ENCODE measurements at regions not wholly inside any gene's neighbourhood (a gene's known extent, or its start where the extent isn't known, plus 50 kb on each side); places are given as distances from the start of the nearest gene placed in this dataset.
"Not testable (repeated sequence)": the region's sequence is repeated elsewhere in the genome, so short reads cannot be mapped to it uniquely, and the experiment has no call there.

GRCh38 chr5:67561151-67561932, 364.7 kb upstream of the CD180 start:
- Histone ChIP-seq H3K27me3 (ENCODE audit: control insufficient read depth in 2 of 2, insufficient read depth in 1 of 2, low read length in 1 of 2) (no peaks in the 10 kb centered on the region), H3K36me3 (ENCODE audit: control insufficient read depth in 2 of 2, insufficient read depth in 2 of 2, low read length in 1 of 2) (no peaks in the 10 kb centered on the region), H3K9me3 (ENCODE audit: control insufficient read depth in 2 of 2, insufficient read depth in 1 of 2, low read length in 1 of 2) (no peaks in the 10 kb centered on the region), H3K4me3 (ENCODE audit: low read length in 2 of 2) (no peak overlapping the region), H3K27ac (ENCODE audit: low read depth in 1 of 2, low read length in 1 of 2) (no peak overlapping the region), H3K4me1 (ENCODE audit: control insufficient read depth in 2 of 2, insufficient read depth in 2 of 2, low read length in 2 of 2) (no peaks in the 10 kb centered on the region)
- no peak for DNase-seq (ENCODE audit: low read depth in 6 of 9, low spot score in 9 of 9)
- WGBS: 99% methylated on average over 1 of the region's 1 CpG

GRCh38 chr5:67552773-67553172, 356.2 kb upstream of the CD180 start:
- Histone ChIP-seq H3K4me3 (ENCODE audit: low read length in 2 of 2) (no peak overlapping the region), H3K27ac (ENCODE audit: low read depth in 1 of 2, low read length in 1 of 2) (no peak overlapping the region), H3K9me3 (ENCODE audit: control insufficient read depth in 2 of 2, insufficient read depth in 1 of 2, low read length in 1 of 2) (no peaks in the 10 kb centered on the region), H3K36me3 (ENCODE audit: control insufficient read depth in 2 of 2, insufficient read depth in 2 of 2, low read length in 1 of 2) (no peaks in the 10 kb centered on the region), H3K27me3 (ENCODE audit: control insufficient read depth in 2 of 2, insufficient read depth in 1 of 2, low read length in 1 of 2) (no peaks in the 10 kb centered on the region), H3K4me1 (ENCODE audit: control insufficient read depth in 2 of 2, insufficient read depth in 2 of 2, low read length in 2 of 2) (no peaks in the 10 kb centered on the region)
- no peak for DNase-seq (ENCODE audit: low read depth in 6 of 9, low spot score in 9 of 9)
- WGBS: 95% methylated on average over 1 of the region's 1 CpG

GRCh38 chr5:67549947-67550346, 353.3 kb upstream of the CD180 start:
- no peaks in the 10 kb centered on the region for H3K9me3 ChIP-seq (ENCODE audit: control insufficient read depth in 2 of 2, insufficient read depth in 1 of 2, low read length in 1 of 2)
- 95% methylated on average over 4 of the region's 4 CpGs for WGBS
- H3K36me3 ChIP-seq (ENCODE audit: control insufficient read depth in 2 of 2, insufficient read depth in 2 of 2, low read length in 1 of 2): no peaks in the 10 kb centered on the region
- no peak for DNase-seq (ENCODE audit: low read depth in 6 of 9, low spot score in 9 of 9)
- no peak overlapping the region for H3K4me3 ChIP-seq (ENCODE audit: low read length in 2 of 2)
- no peaks in the 10 kb centered on the region for H3K27me3 ChIP-seq (ENCODE audit: control insufficient read depth in 2 of 2, insufficient read depth in 1 of 2, low read length in 1 of 2)
- no peaks in the 10 kb centered on the region for H3K4me1 ChIP-seq (ENCODE audit: control insufficient read depth in 2 of 2, insufficient read depth in 2 of 2, low read length in 2 of 2)
- H3K27ac ChIP-seq (ENCODE audit: low read depth in 1 of 2, low read length in 1 of 2): no peak overlapping the region

- DNase-seq (ENCODE audit: low read depth in 6 of 9, low spot score in 9 of 9): no peak
- H3K36me3 ChIP-seq (ENCODE audit: control insufficient read depth in 2 of 2, insufficient read depth in 2 of 2, low read length in 1 of 2): no peaks in the 10 kb centered on the region
- H3K27me3 ChIP-seq (ENCODE audit: control insufficient read depth in 2 of 2, insufficient read depth in 1 of 2, low read length in 1 of 2): no peaks in the 10 kb centered on the region
- no peaks in the 10 kb centered on the region for H3K4me1 ChIP-seq (ENCODE audit: control insufficient read depth in 2 of 2, insufficient read depth in 2 of 2, low read length in 2 of 2)
- no peaks in the 10 kb centered on the region for H3K9me3 ChIP-seq (ENCODE audit: control insufficient read depth in 2 of 2, insufficient read depth in 1 of 2, low read length in 1 of 2)
- no peak overlapping the region for H3K27ac ChIP-seq (ENCODE audit: low read depth in 1 of 2, low read length in 1 of 2)
- WGBS: 77% methylated on average over 3 of the region's 3 CpGs
- H3K4me3 ChIP-seq (ENCODE audit: low read length in 2 of 2): no peak overlapping the region
Measured at GRCh38 chr5:67549296-67549618, 352.7 kb upstream of the CD180 start.

GRCh38 chr5:67548520-67549295, 352.1 kb upstream of the CD180 start:
- Histone ChIP-seq H3K4me3 (ENCODE audit: low read length in 2 of 2) (no peak overlapping the region), H3K9me3 (ENCODE audit: control insufficient read depth in 2 of 2, insufficient read depth in 1 of 2, low read length in 1 of 2) (no peaks in the 10 kb centered on the region), H3K4me1 (ENCODE audit: control insufficient read depth in 2 of 2, insufficient read depth in 2 of 2, low read length in 2 of 2) (no peaks in the 10 kb centered on the region), H3K27me3 (ENCODE audit: control insufficient read depth in 2 of 2, insufficient read depth in 1 of 2, low read length in 1 of 2) (no peaks in the 10 kb centered on the region), H3K27ac (ENCODE audit: low read depth in 1 of 2, low read length in 1 of 2) (peak overlapping the region in 1 of 2 donors; percentile 26), H3K36me3 (ENCODE audit: control insufficient read depth in 2 of 2, insufficient read depth in 2 of 2, low read length in 1 of 2) (no peaks in the 10 kb centered on the region)
- no peak for DNase-seq (ENCODE audit: low read depth in 6 of 9, low spot score in 9 of 9)
- WGBS: 87% methylated on average over 8 of the region's 8 CpGs

DNA sequence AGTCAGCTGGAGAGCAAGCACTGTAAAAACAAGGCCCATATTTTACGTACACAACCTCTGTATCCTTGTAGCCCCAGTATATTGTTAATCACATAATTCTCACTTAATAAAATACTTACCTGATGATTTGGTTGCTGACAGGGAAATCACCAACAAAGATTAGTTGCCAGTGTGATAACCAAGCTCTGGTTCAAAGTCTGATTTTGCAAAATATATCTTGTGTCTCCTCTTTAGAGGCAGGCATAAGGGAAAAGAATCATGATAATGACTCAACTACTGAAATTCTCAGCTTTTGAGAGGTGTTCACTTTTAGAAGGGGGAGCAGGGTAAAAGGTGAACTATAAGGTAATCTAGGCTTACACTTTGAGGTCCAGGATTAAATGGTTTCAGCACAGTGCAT, 351.1 kb upstream of the CD180 start:
- Histone ChIP-seq H3K4me3 (ENCODE audit: low read length in 2 of 2) (no peak overlapping the region), H3K9me3 (ENCODE audit: control insufficient read depth in 2 of 2, insufficient read depth in 1 of 2, low read length in 1 of 2) (no peaks in the 10 kb centered on the region), H3K27ac (ENCODE audit: low read depth in 1 of 2, low read length in 1 of 2) (no peak overlapping the region), H3K36me3 (ENCODE audit: control insufficient read depth in 2 of 2, insufficient read depth in 2 of 2, low read length in 1 of 2) (no peaks in the 10 kb centered on the region), H3K27me3 (ENCODE audit: control insufficient read depth in 2 of 2, insufficient read depth in 1 of 2, low read length in 1 of 2) (no peaks in the 10 kb centered on the region), H3K4me1 (ENCODE audit: control insufficient read depth in 2 of 2, insufficient read depth in 2 of 2, low read length in 2 of 2) (no peaks in the 10 kb centered on the region)
- 100% methylated on average over 1 of the region's 1 CpG for WGBS
- DNase-seq (ENCODE audit: low read depth in 6 of 9, low spot score in 9 of 9): no peak

GRCh38 chr5:67544942-67545341, 348.3 kb upstream of the CD180 start:
- H3K9me3 ChIP-seq (ENCODE audit: control insufficient read depth in 2 of 2, insufficient read depth in 1 of 2, low read length in 1 of 2); DNase-seq (ENCODE audit: low read depth in 6 of 9, low spot score in 9 of 9); H3K27me3 ChIP-seq (ENCODE audit: control insufficient read depth in 2 of 2, insufficient read depth in 1 of 2, low read length in 1 of 2); H3K27ac ChIP-seq (ENCODE audit: low read depth in 1 of 2, low read length in 1 of 2); H3K4me1 ChIP-seq (ENCODE audit: control insufficient read depth in 2 of 2, insufficient read depth in 2 of 2, low read length in 2 of 2); H3K4me3 ChIP-seq (ENCODE audit: low read length in 2 of 2); H3K36me3 ChIP-seq (ENCODE audit: control insufficient read depth in 2 of 2, insufficient read depth in 2 of 2, low read length in 1 of 2): not testable (repeated sequence)

GRCh38 chr5:67543720-67544270, 347.2 kb upstream of the CD180 start:
- Histone ChIP-seq H3K27ac (ENCODE audit: low read depth in 1 of 2, low read length in 1 of 2) (no peak overlapping the region), H3K9me3 (ENCODE audit: control insufficient read depth in 2 of 2, insufficient read depth in 1 of 2, low read length in 1 of 2) (no peaks in the 10 kb centered on the region), H3K4me3 (ENCODE audit: low read length in 2 of 2) (no peak overlapping the region), H3K4me1 (ENCODE audit: control insufficient read depth in 2 of 2, insufficient read depth in 2 of 2, low read length in 2 of 2) (peaks cover 0 to 2% of the 10 kb centered on the region in 2 donors), H3K27me3 (ENCODE audit: control insufficient read depth in 2 of 2, insufficient read depth in 1 of 2, low read length in 1 of 2) (no peaks in the 10 kb centered on the region), H3K36me3 (ENCODE audit: control insufficient read depth in 2 of 2, insufficient read depth in 2 of 2, low read length in 1 of 2) (no peaks in the 10 kb centered on the region)
- no peak for DNase-seq (ENCODE audit: low read depth in 6 of 9, low spot score in 9 of 9)
- WGBS: 87% methylated on average over 5 of the region's 5 CpGs

- Histone ChIP-seq H3K9me3 (ENCODE audit: control insufficient read depth in 2 of 2, insufficient read depth in 1 of 2, low read length in 1 of 2) (no peaks in the 10 kb centered on the region), H3K36me3 (ENCODE audit: control insufficient read depth in 2 of 2, insufficient read depth in 2 of 2, low read length in 1 of 2) (no peaks in the 10 kb centered on the region), H3K27ac (ENCODE audit: low read depth in 1 of 2, low read length in 1 of 2) (no peak overlapping the region), H3K4me3 (ENCODE audit: low read length in 2 of 2) (no peak overlapping the region), H3K4me1 (ENCODE audit: control insufficient read depth in 2 of 2, insufficient read depth in 2 of 2, low read length in 2 of 2) (peaks cover 0 to 9% of the 10 kb centered on the region in 2 donors), H3K27me3 (ENCODE audit: control insufficient read depth in 2 of 2, insufficient read depth in 1 of 2, low read length in 1 of 2) (no peaks in the 10 kb centered on the region)
- DNase-seq (ENCODE audit: low read depth in 6 of 9, low spot score in 9 of 9): no peak
- 34% methylated on average over 3 of the region's 3 CpGs for WGBS
Measured at GRCh38 chr5:67542479-67542878, 345.9 kb upstream of the CD180 start.

Measured in thymus (tissue), 11 donors.